ENCODE measurements at regions not wholly inside any gene's neighbourhood (a gene's known extent, or its start where the extent isn't known, plus 50 kb on each side); places are given as distances from the start of the nearest gene placed in this dataset.

- no peak for DNase-seq (ENCODE audit: low read depth in 2 of 2, low spot score in 1 of 2)
These were observed 174.7 kb downstream of the POU4F1 start for GRCh38 chr13:78428646-78429045.

GRCh38 chr13:78426183-78426582 is 177.2 kb downstream of the POU4F1 start:
- DNase-seq (ENCODE audit: low read depth in 2 of 2, low spot score in 1 of 2), result no peak

- no peak for DNase-seq (ENCODE audit: low read depth in 2 of 2, low spot score in 1 of 2)
These were observed 182.5 kb downstream of the POU4F1 start for GRCh38 chr13:78420814-78421213.

GRCh38 chr13:78413887-78414553 is 189.3 kb downstream of the POU4F1 start:
- no peak for DNase-seq (ENCODE audit: low read depth in 2 of 2, low spot score in 1 of 2)

GRCh38 chr13:78410847-78411246 is 192.5 kb downstream of the POU4F1 start:
- DNase-seq (ENCODE audit: low read depth in 2 of 2, low spot score in 1 of 2), result no peak

GRCh38 chr13:78410164-78410563 is 193.2 kb downstream of the POU4F1 start:
- no peak for DNase-seq (ENCODE audit: low read depth in 2 of 2, low spot score in 1 of 2)

- no peak for DNase-seq (ENCODE audit: low read depth in 2 of 2, low spot score in 1 of 2)
These were observed 194.2 kb downstream of the POU4F1 start for GRCh38 chr13:78409172-78409571.

GRCh38 chr13:78404846-78405360 is 198.4 kb downstream of the POU4F1 start:
- no peak for DNase-seq (ENCODE audit: low read depth in 2 of 2, low spot score in 1 of 2)

- DNase-seq (ENCODE audit: low read depth in 2 of 2, low spot score in 1 of 2), result no peak
These were observed 200.5 kb downstream of the POU4F1 start for GRCh38 chr13:78402708-78403400.

GRCh38 chr13:78401873-78402707 is 201.3 kb downstream of the POU4F1 start:
- DNase-seq (ENCODE audit: low read depth in 2 of 2, low spot score in 1 of 2), result no peak

GRCh38 chr13:78398743-78399410 is 204.5 kb downstream of the POU4F1 start:
- no peak for DNase-seq (ENCODE audit: low read depth in 2 of 2, low spot score in 1 of 2)

- no peak for DNase-seq (ENCODE audit: low read depth in 2 of 2, low spot score in 1 of 2)
These were observed 209.8 kb downstream of the POU4F1 start for GRCh38 chr13:78393286-78394142.

GRCh38 chr13:78383899-78384298 is 219.5 kb downstream of the POU4F1 start:
- DNase-seq (ENCODE audit: low read depth in 2 of 2, low spot score in 1 of 2), result no peak

GRCh38 chr13:78383071-78383484 is 220.3 kb downstream of the POU4F1 start:
- no peak for DNase-seq (ENCODE audit: low read depth in 2 of 2, low spot score in 1 of 2)

- DNase-seq (ENCODE audit: low read depth in 2 of 2, low spot score in 1 of 2), result no peak
These were observed 220.9 kb downstream of the POU4F1 start for GRCh38 chr13:78382491-78382890.

GRCh38 chr13:78376822-78377221 is 226.5 kb downstream of the POU4F1 start:
- no peak for DNase-seq (ENCODE audit: low read depth in 2 of 2, low spot score in 1 of 2)

GRCh38 chr13:78376033-78376432 is 227.3 kb downstream of the POU4F1 start:
- DNase-seq (ENCODE audit: low read depth in 2 of 2, low spot score in 1 of 2), result no peak

- DNase-seq (ENCODE audit: low read depth in 2 of 2, low spot score in 1 of 2), result no peak
These were observed 230.8 kb downstream of the POU4F1 start for GRCh38 chr13:78372581-78372980.

- DNase-seq (ENCODE audit: low read depth in 2 of 2, low spot score in 1 of 2), result no peak
These were observed 233.1 kb downstream of the POU4F1 start for GRCh38 chr13:78370231-78370630.

GRCh38 chr13:78364711-78365110 is 238.6 kb downstream of the POU4F1 start:
- no peak for DNase-seq (ENCODE audit: low read depth in 2 of 2, low spot score in 1 of 2)
